Liver (tissue), 3 donors: ENCODE measurements at regions not wholly inside any gene's neighbourhood (a gene's known extent, or its start where the extent isn't known, plus 50 kb on each side); places are given as distances from the start of the nearest gene placed in this dataset.

Experiments
- ATF3 ChIP-seq: IDR thresholded peaks from 2 replicates; pipeline ENCODE4 v1.6.1; 2016; ENCODE audit warnings: antibody characterized with exemption
- CTCF ChIP-seq: fragments of 150-350 bp; IDR thresholded peaks from 2 replicates; pipeline ENCODE4 v1.5.1; 2017; ENCODE audit warnings: improper control_type of control experiment, low read depth, low read length; ENCODE audit not compliant: missing input control
- EGR1 ChIP-seq, 2 donors: IDR thresholded peaks; 2 replicates each; pipeline ENCODE4 v1.6.1; 2016 to 2018; ENCODE audit warnings: antibody characterized with exemption in 2 of 2, low read depth in 2 of 2
- GABPA ChIP-seq, 2 donors: IDR thresholded peaks in 1 of 2; conservative IDR thresholded peaks in 1 of 2; 2 replicates each; pipeline ENCODE4 v1.6.1; 2016; ENCODE audit warnings: antibody characterized with exemption in 2 of 2, mild to moderate bottlenecking in 1 of 2, moderate library complexity in 1 of 2
- HNF4A ChIP-seq, 2 donors: conservative IDR thresholded peaks; 2 replicates each; pipeline ENCODE4 v1.6.1; 2016; ENCODE audit warnings: antibody characterized with exemption in 2 of 2, mild to moderate bottlenecking in 2 of 2
- REST ChIP-seq: IDR thresholded peaks from 2 replicates; pipeline ENCODE4 v1.6.1; 2016; ENCODE audit warnings: antibody characterized with exemption, mild to moderate bottlenecking
- SP1 ChIP-seq: IDR thresholded peaks from 2 replicates; pipeline ENCODE4 v1.6.1; 2018; ENCODE audit warnings: antibody characterized with exemption, mild to moderate bottlenecking
- TAF1 ChIP-seq: conservative IDR thresholded peaks from 2 replicates; pipeline ENCODE4 v1.6.1; 2016; ENCODE audit warnings: antibody characterized with exemption, mild to moderate bottlenecking
- YY1 ChIP-seq: IDR thresholded peaks from 2 replicates; pipeline ENCODE4 v1.6.1; 2016; ENCODE audit warnings: antibody characterized with exemption, mild to moderate bottlenecking
- ZBTB33 ChIP-seq: IDR thresholded peaks from 2 replicates; pipeline ENCODE4 v1.6.1; 2016; ENCODE audit warnings: antibody characterized with exemption
- donor health status: healthy.
- donor health status: healthy.

GRCh38 chr20:57769756-57770155 lies 59.9 kb upstream of the PMEPA1 start:
- no peak for TF ChIP-seq ZBTB33
- TF ChIP-seq CTCF: no peak
- TF ChIP-seq YY1: no peak
- TF ChIP-seq TAF1: no peak
- TF ChIP-seq REST: no peak
- no peak for TF ChIP-seq ATF3
- no peak for TF ChIP-seq GABPA (IDR thresholded peaks at IDR 0.05 in 1 of 2, conservative IDR thresholded peaks at IDR 0.05 in 1 of 2)
- no peak for TF ChIP-seq HNF4A (conservative IDR thresholded peaks at IDR 0.05)
- no peak for TF ChIP-seq EGR1 (IDR thresholded peaks at IDR 0.05; ENCODE audit: low read depth in 2 of 2)
- TF ChIP-seq SP1: no peak
